Fibroblast of lung (primary cell): ENCODE measurements at regions not wholly inside any gene's neighbourhood (a gene's known extent, or its start where the extent isn't known, plus 50 kb on each side); places are given as distances from the start of the nearest gene placed in this dataset.

Experiments used
- DNase-seq, 2 donors: peaks; one replicate each; pipeline versions ENCODE4 v3.0.0 to v3.0.0-alpha.2; 2010; ENCODE audit warnings: low read depth in 2 of 2
- H2AFZ ChIP-seq: 2 replicates; pipeline ENCODE4 v1.5.1; 2012; ENCODE audit warnings: low read length, control low read depth, inconsistent platforms
- H3K27ac ChIP-seq: 2 replicates; pipeline ENCODE4 v1.5.1; 2011; ENCODE audit warnings: low read length, control low read depth; ENCODE audit not compliant: insufficient read depth
- H3K27me3 ChIP-seq: 2 replicates; pipeline ENCODE4 v1.5.1; 2011; ENCODE audit warnings: mild to moderate bottlenecking, low read length; ENCODE audit not compliant: control insufficient read depth, insufficient read depth
- H3K36me3 ChIP-seq: 2 replicates; pipeline ENCODE4 v1.5.1; 2011; ENCODE audit warnings: low read length; ENCODE audit not compliant: control insufficient read depth, insufficient read depth
- H3K4me1 ChIP-seq: 2 replicates; pipeline ENCODE4 v1.5.1; 2011; ENCODE audit warnings: low read length; ENCODE audit not compliant: control insufficient read depth, insufficient read depth; ENCODE audit errors: extremely low read depth
- H3K4me2 ChIP-seq: 2 replicates; pipeline ENCODE4 v1.5.1; 2011; ENCODE audit warnings: low read length, control low read depth; ENCODE audit not compliant: insufficient read depth; ENCODE audit errors: extremely low read depth
- H3K4me3 ChIP-seq, 4 experiments: fragments of 200-600 bp in 1 of 4; sonication (generic) in 1 of 4; replicated peaks in 1 of 4; 2 replicates each; pipeline ENCODE4 v1.5.1; 2011 to 2016; ENCODE audit warnings: low read length in 4 of 4, low read depth in 3 of 4, mild to moderate bottlenecking in 3 of 4, control low read depth in 2 of 4, inconsistent platforms in 1 of 4, mixed read lengths in 1 of 4; ENCODE audit not compliant: insufficient read depth in 1 of 4; ENCODE audit errors: control extremely low read depth in 1 of 4
- H3K79me2 ChIP-seq: 2 replicates; pipeline ENCODE4 v1.5.1; 2012; ENCODE audit warnings: mild to moderate bottlenecking, low read length, inconsistent platforms; ENCODE audit not compliant: control insufficient read depth, insufficient read depth
- H3K9ac ChIP-seq: 2 replicates; pipeline ENCODE4 v1.5.1; 2011; ENCODE audit warnings: mild to moderate bottlenecking, low read length, control low read depth; ENCODE audit not compliant: insufficient read depth
- H3K9me3 ChIP-seq: 2 replicates; pipeline ENCODE4 v1.5.1; 2012; ENCODE audit warnings: low read depth, low read length; ENCODE audit not compliant: control insufficient read depth, insufficient read depth
- H4K20me1 ChIP-seq: 2 replicates; pipeline ENCODE4 v1.5.1; 2011; ENCODE audit warnings: low read length; ENCODE audit not compliant: control insufficient read depth, insufficient read depth; ENCODE audit errors: extremely low read depth
- CTCF ChIP-seq, 2 donors: IDR thresholded peaks in 1 of 2; conservative IDR thresholded peaks in 1 of 2; 1 replicate in 1 of 2; 2 replicates in 1 of 2; pipeline ENCODE4 v1.5.1; 2011 to 2012; ENCODE audit warnings: low read length in 2 of 2, control low read depth in 1 of 2, inconsistent platforms in 1 of 2, low read depth in 1 of 2, mild to moderate bottlenecking in 1 of 2
- EZH2 ChIP-seq: IDR thresholded peaks from 2 replicates; pipeline ENCODE4 v1.5.1; 2012; ENCODE audit warnings: low read length, control low read depth, mild to moderate bottlenecking; ENCODE audit errors: missing control alignments

GRCh38 chr6:81307651-81308214 is 444.7 kb downstream of the TENT5A start:
- Histone ChIP-seq H3K9me3 (no peaks in the 10 kb centered on the region), H3K27ac (no peak overlapping the region), H3K4me1 (no peaks in the 10 kb centered on the region), H3K4me3 (no peak overlapping the region), H3K4me2 (no peak overlapping the region), H2AFZ (no peak overlapping the region), H4K20me1 (no peaks in the 10 kb centered on the region), H3K36me3 (no peaks in the 10 kb centered on the region), H3K9ac (no peak overlapping the region), H3K27me3 (no peaks in the 10 kb centered on the region), H3K79me2 (no peaks in the 10 kb centered on the region)
- TF ChIP-seq CTCF (conservative IDR thresholded peaks at IDR 0.05 in 1 of 2, IDR thresholded peaks at IDR 0.05 in 1 of 2; ENCODE audit: low read depth in 1 of 2, low read length in 2 of 2) = no peak
- TF ChIP-seq EZH2 = no peak
- DNase-seq = no peak

GRCh38 chr6:81304466-81304865 is 448.0 kb downstream of the TENT5A start:
- H3K36me3 ChIP-seq = no peaks in the 10 kb centered on the region
- no peak overlapping the region for H3K9ac ChIP-seq
- TF ChIP-seq EZH2 (no peak), CTCF (conservative IDR thresholded peaks at IDR 0.05 in 1 of 2, IDR thresholded peaks at IDR 0.05 in 1 of 2; ENCODE audit: low read depth in 1 of 2, low read length in 2 of 2) (no peak)
- H3K79me2 ChIP-seq = no peaks in the 10 kb centered on the region
- H2AFZ ChIP-seq = no peak overlapping the region
- no peak overlapping the region for H3K4me3 ChIP-seq
- no peak overlapping the region for H3K27ac ChIP-seq
- no peaks in the 10 kb centered on the region for H3K9me3 ChIP-seq
- H4K20me1 ChIP-seq = no peaks in the 10 kb centered on the region
- no peaks in the 10 kb centered on the region for H3K27me3 ChIP-seq
- DNase-seq = peak in 1 of 2 donors; percentile 28
- H3K4me2 ChIP-seq = no peak overlapping the region
- no peaks in the 10 kb centered on the region for H3K4me1 ChIP-seq

- Histone ChIP-seq H3K79me2 (no peaks in the 10 kb centered on the region), H3K4me2 (no peak overlapping the region), H3K27ac (no peak overlapping the region), H3K4me3 (no peak overlapping the region), H3K9me3 (no peaks in the 10 kb centered on the region), H3K4me1 (no peaks in the 10 kb centered on the region), H4K20me1 (no peaks in the 10 kb centered on the region), H3K36me3 (no peaks in the 10 kb centered on the region), H2AFZ (no peak overlapping the region), H3K27me3 (no peaks in the 10 kb centered on the region), H3K9ac (no peak overlapping the region)
- TF ChIP-seq CTCF (conservative IDR thresholded peaks at IDR 0.05 in 1 of 2, IDR thresholded peaks at IDR 0.05 in 1 of 2; ENCODE audit: low read depth in 1 of 2, low read length in 2 of 2) (no peak), EZH2 (no peak)
- DNase-seq = no peak
Observed at GRCh38 chr6:81300961-81301360, 451.5 kb downstream of the TENT5A start.
